Type B pancreatic cell (in vitro differentiated cells): ENCODE measurements at regions not wholly inside any gene's neighbourhood (a gene's known extent, or its start where the extent isn't known, plus 50 kb on each side); places are given as distances from the start of the nearest gene placed in this dataset.

ENCODE experiments used
- DNase-seq: peaks from one replicate; pipeline ENCODE4 v3.0.0; 2021; ENCODE audit warnings: mixed read lengths; ENCODE audit not compliant: unreplicated experiment; ENCODE audit errors: extremely low spot score
- H3K27ac Mint-ChIP-seq: 2 replicates; pipeline ENCODE4 v1.8.0; 2021; ENCODE audit warnings: mild to moderate bottlenecking, mixed read lengths
- H3K27me3 Mint-ChIP-seq: 2 replicates; pipeline ENCODE4 v1.8.0; 2021; ENCODE audit warnings: mixed read lengths
- H3K36me3 Mint-ChIP-seq: 2 replicates; pipeline ENCODE4 v1.8.0; 2021; ENCODE audit warnings: mixed read lengths
- H3K4me1 Mint-ChIP-seq: one replicate; pipeline ENCODE4 v1.8.0; 2021; ENCODE audit warnings: mixed read lengths; ENCODE audit not compliant: unreplicated experiment
- H3K4me3 Mint-ChIP-seq: 2 replicates; pipeline ENCODE4 v1.8.0; 2021; ENCODE audit warnings: mild to moderate bottlenecking, mixed read lengths
- H3K9me3 Mint-ChIP-seq: 2 replicates; pipeline ENCODE4 v1.8.0; 2021; ENCODE audit warnings: mixed read lengths
- CTCF ChIP-seq: fragments of 200-600 bp; sonication (generic); conservative IDR thresholded peaks from 2 replicates; pipeline ENCODE4 v1.5.0; 2021; ENCODE audit warnings: antibody characterized with exemption, mild to moderate bottlenecking

- Mint-ChIP-seq H3K27me3 (peaks cover 3% of the 10 kb centered on the region), H3K4me1 (peaks cover 7% of the 10 kb centered on the region)
These were observed 190.4 kb downstream of the MTRR start for GRCh38 chr5:8059337-8059736.

GRCh38 chr5:8060235-8060952, 191.4 kb downstream of the MTRR start:
- Mint-ChIP-seq H3K27me3 (peaks cover 3% of the 10 kb centered on the region), H3K36me3 (no peaks in the 10 kb centered on the region), H3K27ac (no peak overlapping the region)

More at GRCh38 chr5:8059337-8059736, 190.4 kb downstream of the MTRR start:
- Mint-ChIP-seq H3K9me3 (no peaks in the 10 kb centered on the region), H3K27ac (no peak overlapping the region), H3K36me3 (no peaks in the 10 kb centered on the region), H3K4me3 (no peak overlapping the region)
- TF ChIP-seq CTCF: no peak
- no peak for DNase-seq

GRCh38 chr5:8060953-8061429, 192.0 kb downstream of the MTRR start:
- Mint-ChIP-seq H3K27me3 (peaks cover 3% of the 10 kb centered on the region), H3K36me3 (no peaks in the 10 kb centered on the region), H3K4me3 (no peak overlapping the region), H3K9me3 (no peaks in the 10 kb centered on the region), H3K27ac (no peak overlapping the region), H3K4me1 (peaks cover 7% of the 10 kb centered on the region)
- DNase-seq: no peak
- TF ChIP-seq CTCF: no peak

More at GRCh38 chr5:8060235-8060952, 191.4 kb downstream of the MTRR start:
- no peak for DNase-seq
- H3K9me3 Mint-ChIP-seq: no peaks in the 10 kb centered on the region
- peaks cover 7% of the 10 kb centered on the region for H3K4me1 Mint-ChIP-seq
- H3K4me3 Mint-ChIP-seq: no peak overlapping the region
- TF ChIP-seq CTCF: no peak

GRCh38 chr5:8062521-8062920, 193.6 kb downstream of the MTRR start:
- Mint-ChIP-seq H3K4me1 (peaks cover 5% of the 10 kb centered on the region), H3K27ac (no peak overlapping the region), H3K9me3 (no peaks in the 10 kb centered on the region), H3K4me3 (no peak overlapping the region), H3K36me3 (no peaks in the 10 kb centered on the region), H3K27me3 (peaks cover 3% of the 10 kb centered on the region)
- DNase-seq: no peak
- no peak for TF ChIP-seq CTCF

- no peak for DNase-seq
- H3K36me3 Mint-ChIP-seq: no peaks in the 10 kb centered on the region
- H3K27me3 Mint-ChIP-seq: no peaks in the 10 kb centered on the region
- H3K9me3 Mint-ChIP-seq: no peaks in the 10 kb centered on the region
- no peak overlapping the region for H3K4me3 Mint-ChIP-seq
- no peak overlapping the region for H3K27ac Mint-ChIP-seq
- TF ChIP-seq CTCF: no peak
- H3K4me1 Mint-ChIP-seq: no peaks in the 10 kb centered on the region
These were observed 199.1 kb downstream of the MTRR start for GRCh38 chr5:8068078-8068477.
